Effector memory CD8-positive, alpha-beta T cell (primary cell): ENCODE measurements at regions not wholly inside any gene's neighbourhood (a gene's known extent, or its start where the extent isn't known, plus 50 kb on each side); places are given as distances from the start of the nearest gene placed in this dataset.

Experiments
- ATAC-seq: fragments of 150-1000 bp; cut with Tn5 transposase; replicated peaks from 2 replicates; pipeline ENCODE4 v1.10.0; 2021; ENCODE audit warnings: mild to moderate bottlenecking, moderate library complexity
- DNase-seq, 3 experiments: peaks; one replicate each; pipeline ENCODE4 v3.0.0; 2021
- H3K27ac Mint-ChIP-seq, 2 donors: one replicate each; pipeline ENCODE4 v1.8.0; 2022; ENCODE audit warnings: mild to moderate bottlenecking in 2 of 2, mixed read lengths in 2 of 2, moderate library complexity in 2 of 2
- H3K27me3 Mint-ChIP-seq, 2 donors: one replicate each; pipeline ENCODE4 v1.8.0; 2022; ENCODE audit warnings: mixed read lengths in 2 of 2
- H3K36me3 Mint-ChIP-seq: one replicate; pipeline ENCODE4 v1.8.0; 2022; ENCODE audit warnings: mild to moderate bottlenecking, moderate library complexity, mixed read lengths; ENCODE audit not compliant: insufficient read depth
- H3K4me1 Mint-ChIP-seq, 2 donors: one replicate each; pipeline ENCODE4 v1.8.0; 2022; ENCODE audit warnings: low read depth in 2 of 2, mixed read lengths in 2 of 2
- H3K4me3 Mint-ChIP-seq, 2 donors: one replicate each; pipeline ENCODE4 v1.8.0; 2022; ENCODE audit warnings: mild to moderate bottlenecking in 2 of 2, mixed read lengths in 2 of 2, moderate library complexity in 2 of 2
- H3K9me3 Mint-ChIP-seq, 2 donors: one replicate each; pipeline ENCODE4 v1.8.0; 2022; ENCODE audit warnings: mixed read lengths in 2 of 2

- no peak for ATAC-seq
- H3K4me3 Mint-ChIP-seq: no peak overlapping the region
- H3K4me1 Mint-ChIP-seq: no peaks in the 10 kb centered on the region
- H3K36me3 Mint-ChIP-seq: peaks cover 4% of the 10 kb centered on the region
- H3K9me3 Mint-ChIP-seq: no peaks in the 10 kb centered on the region
- H3K27ac Mint-ChIP-seq: no peak overlapping the region
- DNase-seq: no peak
- peaks cover 11 to 23% of the 10 kb centered on the region in 2 donors for H3K27me3 Mint-ChIP-seq
Measured at GRCh38 chr14:25231004-25231403, 181.1 kb upstream of the STXBP6 start.

DNA sequence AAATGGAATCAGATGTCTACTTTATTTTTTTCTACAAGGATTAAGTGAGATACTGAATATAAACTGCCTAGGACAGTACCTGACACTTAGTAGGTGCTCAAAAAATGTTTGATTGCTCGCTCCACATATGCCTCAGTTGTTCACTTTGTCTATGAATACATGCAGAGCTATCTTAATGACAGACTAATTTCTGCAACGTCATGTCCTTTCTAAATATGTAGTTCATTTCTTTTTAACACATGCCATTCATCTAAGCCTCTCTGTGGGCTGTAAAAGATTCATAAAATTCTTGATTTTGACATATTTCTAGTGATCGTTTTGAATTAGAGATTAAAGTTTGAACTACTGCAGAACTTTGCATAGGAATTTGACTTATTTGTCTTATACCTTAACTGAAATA lies 176.3 kb upstream of the STXBP6 start:
- ATAC-seq: no peak
- H3K27me3 Mint-ChIP-seq: peaks cover 31 to 50% of the 10 kb centered on the region in 2 donors
- H3K4me1 Mint-ChIP-seq: no peaks in the 10 kb centered on the region
- no peaks in the 10 kb centered on the region for H3K9me3 Mint-ChIP-seq
- no peak overlapping the region for H3K4me3 Mint-ChIP-seq
- no peak for DNase-seq
- H3K27ac Mint-ChIP-seq: no peak overlapping the region
- H3K36me3 Mint-ChIP-seq: no peaks in the 10 kb centered on the region

GRCh38 chr14:25222256-25222655 lies 172.3 kb upstream of the STXBP6 start:
- no peaks in the 10 kb centered on the region for H3K9me3 Mint-ChIP-seq
- no peak overlapping the region for H3K4me3 Mint-ChIP-seq
- no peak for DNase-seq
- H3K4me1 Mint-ChIP-seq: no peaks in the 10 kb centered on the region
- H3K27me3 Mint-ChIP-seq: peaks cover 37 to 50% of the 10 kb centered on the region in 2 donors
- H3K36me3 Mint-ChIP-seq: no peaks in the 10 kb centered on the region
- ATAC-seq: no peak
- H3K27ac Mint-ChIP-seq: no peak overlapping the region

- Mint-ChIP-seq H3K27ac (no peak overlapping the region), H3K36me3 (no peaks in the 10 kb centered on the region), H3K4me1 (no peaks in the 10 kb centered on the region), H3K9me3 (no peaks in the 10 kb centered on the region), H3K4me3 (no peak overlapping the region), H3K27me3 (peaks cover 28 to 38% of the 10 kb centered on the region in 2 donors)
- no peak for ATAC-seq
- DNase-seq: no peak
Measured at GRCh38 chr14:25220514-25220913, 170.6 kb upstream of the STXBP6 start.

DNA sequence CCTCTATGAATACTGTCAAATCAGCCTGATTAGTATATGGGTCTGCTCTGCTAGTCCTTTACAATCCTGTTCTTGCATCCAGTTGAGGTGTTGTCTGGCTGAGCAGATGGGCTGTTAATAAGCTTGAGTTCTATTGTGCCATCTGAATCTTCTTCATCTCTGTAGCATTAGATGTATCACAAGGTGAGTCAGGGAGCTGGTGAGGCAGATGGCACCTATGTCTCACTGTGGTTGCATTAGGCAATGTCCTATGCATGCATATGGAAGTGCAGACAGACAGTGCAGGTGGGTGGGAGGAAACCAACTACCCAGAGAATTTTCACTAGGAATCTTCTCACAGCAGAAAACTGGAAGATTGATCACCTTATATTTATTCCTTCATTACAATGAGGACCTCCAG lies 165.7 kb upstream of the STXBP6 start:
- no peak overlapping the region for H3K4me3 Mint-ChIP-seq
- ATAC-seq (no peak), DNase-seq (no peak)
- no peaks in the 10 kb centered on the region for H3K4me1 Mint-ChIP-seq
- no peaks in the 10 kb centered on the region for H3K36me3 Mint-ChIP-seq
- H3K27me3 Mint-ChIP-seq: peaks cover 15% of the 10 kb centered on the region in 2 donors
- H3K27ac Mint-ChIP-seq: no peak overlapping the region
- peaks cover 0 to 5% of the 10 kb centered on the region in 2 donors for H3K9me3 Mint-ChIP-seq

DNA sequence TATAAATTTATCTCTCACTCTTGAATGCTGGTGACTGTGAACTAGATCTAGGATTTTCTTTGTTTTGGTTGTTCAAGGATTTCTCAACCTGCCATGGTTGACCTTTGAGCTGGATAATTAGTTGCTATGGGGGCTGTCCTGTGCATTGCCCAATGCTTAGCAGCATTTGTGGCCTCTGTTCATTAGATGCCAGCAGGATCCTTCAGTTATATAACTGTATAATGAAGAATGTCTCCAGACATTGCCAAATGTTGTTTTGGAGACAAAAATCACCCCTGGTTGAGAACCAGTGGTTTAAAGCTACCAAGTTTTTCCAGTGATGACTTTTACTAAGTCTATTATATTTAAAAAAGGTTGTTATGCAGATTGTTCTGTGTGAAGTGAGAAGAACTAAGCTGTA lies 147.9 kb upstream of the STXBP6 start:
- no peak for DNase-seq
- no peaks in the 10 kb centered on the region for H3K36me3 Mint-ChIP-seq
- no peak overlapping the region for H3K27ac Mint-ChIP-seq
- H3K9me3 Mint-ChIP-seq: peaks cover 0 to 7% of the 10 kb centered on the region in 2 donors
- no peak for ATAC-seq
- H3K4me1 Mint-ChIP-seq: no peaks in the 10 kb centered on the region
- no peak overlapping the region for H3K4me3 Mint-ChIP-seq
- peaks cover 20 to 30% of the 10 kb centered on the region in 2 donors for H3K27me3 Mint-ChIP-seq

- Mint-ChIP-seq H3K4me1 (no peaks in the 10 kb centered on the region), H3K4me3 (no peak overlapping the region), H3K27me3 (peaks cover 40 to 57% of the 10 kb centered on the region in 2 donors), H3K27ac (no peak overlapping the region), H3K9me3 (peaks cover 0 to 6% of the 10 kb centered on the region in 2 donors), H3K36me3 (no peaks in the 10 kb centered on the region)
- ATAC-seq: no peak
- no peak for DNase-seq
Measured at GRCh38 chr14:25180221-25180620, 130.3 kb upstream of the STXBP6 start.

DNA sequence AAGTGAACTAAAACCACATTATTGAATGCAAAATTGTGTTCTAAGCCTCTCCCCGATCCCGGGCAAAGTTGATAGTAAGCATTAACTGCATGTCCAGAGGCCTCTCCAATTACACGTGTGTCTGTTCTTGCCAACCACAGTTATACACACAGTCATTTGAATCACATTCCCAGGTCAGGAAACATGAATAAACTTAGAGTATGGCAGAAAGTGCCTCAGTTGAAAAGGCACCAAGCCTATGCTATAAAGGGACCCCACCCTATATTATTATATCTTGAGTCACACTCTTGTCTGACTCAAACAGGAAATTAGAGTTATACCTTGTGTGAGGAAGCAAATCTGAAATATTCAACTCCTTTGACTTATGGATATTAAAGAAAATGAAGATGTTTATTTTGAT lies 128.3 kb upstream of the STXBP6 start:
- H3K4me3 Mint-ChIP-seq: no peak overlapping the region
- no peak for ATAC-seq
- H3K36me3 Mint-ChIP-seq: no peaks in the 10 kb centered on the region
- H3K4me1 Mint-ChIP-seq: no peaks in the 10 kb centered on the region
- DNase-seq: no peak
- H3K27ac Mint-ChIP-seq: no peak overlapping the region
- peaks cover 28 to 46% of the 10 kb centered on the region in 2 donors for H3K27me3 Mint-ChIP-seq
- H3K9me3 Mint-ChIP-seq: peaks cover 0 to 2% of the 10 kb centered on the region in 2 donors

DNA sequence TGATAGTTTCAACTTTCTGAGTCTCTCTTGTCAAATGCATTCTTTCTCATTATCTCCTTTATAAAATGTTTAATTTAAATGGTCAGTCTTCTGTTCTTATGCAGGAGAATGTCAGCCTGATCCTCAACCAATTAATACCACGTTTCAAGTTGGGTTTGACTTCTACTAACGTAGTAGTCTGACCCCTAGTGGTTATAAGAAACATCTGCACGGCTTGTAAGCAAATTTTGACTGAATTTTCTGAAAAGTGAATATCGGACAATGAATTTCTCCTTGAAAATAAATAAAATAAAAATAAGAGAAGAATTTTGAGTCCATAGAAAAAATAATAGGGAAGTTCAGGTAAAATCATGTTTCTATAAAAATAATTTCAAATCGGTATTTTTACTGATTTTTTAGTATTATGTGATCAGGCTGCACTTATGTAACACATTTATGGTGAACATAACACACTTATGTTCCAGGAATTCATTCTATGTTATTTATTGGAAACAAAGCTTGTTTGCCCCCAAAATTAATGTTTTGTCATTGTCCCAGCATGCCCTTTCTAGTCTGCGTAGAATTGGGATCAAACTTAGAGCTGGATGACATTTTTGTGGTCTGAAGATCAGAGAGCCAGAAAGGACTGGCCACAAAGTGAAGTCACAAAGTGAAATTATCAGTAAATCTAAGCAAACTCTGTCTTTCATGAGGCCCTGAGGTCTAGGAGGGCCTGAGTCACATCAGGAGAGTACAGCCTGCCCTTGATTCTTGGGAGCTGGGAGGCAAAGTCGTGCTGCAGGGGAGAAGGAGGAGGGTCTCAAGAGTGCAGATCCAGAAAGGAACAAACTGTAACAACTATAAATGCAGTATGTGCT lies 101.2 kb upstream of the STXBP6 start:
- no peak overlapping the region for H3K27ac Mint-ChIP-seq
- H3K27me3 Mint-ChIP-seq: peaks cover 16 to 31% of the 10 kb centered on the region in 2 donors
- H3K4me1 Mint-ChIP-seq: no peaks in the 10 kb centered on the region
- no peaks in the 10 kb centered on the region for H3K9me3 Mint-ChIP-seq
- H3K4me3 Mint-ChIP-seq: no peak overlapping the region
- ATAC-seq (no peak), DNase-seq (no peak)
- H3K36me3 Mint-ChIP-seq: peaks cover 3% of the 10 kb centered on the region

DNA sequence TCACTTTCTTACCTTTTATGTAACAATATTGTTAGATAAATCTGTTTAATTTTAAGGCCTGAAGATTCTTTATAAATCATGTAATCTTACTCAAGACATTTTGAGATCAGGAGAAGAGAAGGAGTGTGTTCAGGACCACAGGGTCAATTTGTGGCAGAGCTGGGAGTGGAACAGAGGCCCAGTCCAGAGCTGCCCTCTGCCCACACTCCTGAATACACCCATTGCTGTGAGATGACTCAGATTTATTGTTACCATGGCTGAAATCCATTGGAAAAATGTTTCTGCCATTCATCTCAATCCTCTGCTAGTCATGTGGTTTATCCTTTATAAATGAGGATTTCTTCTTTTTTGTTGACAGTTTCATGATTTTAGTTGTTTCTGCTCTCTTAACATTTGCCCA lies 100.5 kb upstream of the STXBP6 start:
- peaks cover 3% of the 10 kb centered on the region for H3K36me3 Mint-ChIP-seq
- peaks cover 10 to 24% of the 10 kb centered on the region in 2 donors for H3K27me3 Mint-ChIP-seq
- H3K9me3 Mint-ChIP-seq: no peaks in the 10 kb centered on the region
- H3K4me1 Mint-ChIP-seq: no peaks in the 10 kb centered on the region
- H3K4me3 Mint-ChIP-seq: no peak overlapping the region
- ATAC-seq (no peak), DNase-seq (no peak)
- H3K27ac Mint-ChIP-seq: no peak overlapping the region

DNA sequence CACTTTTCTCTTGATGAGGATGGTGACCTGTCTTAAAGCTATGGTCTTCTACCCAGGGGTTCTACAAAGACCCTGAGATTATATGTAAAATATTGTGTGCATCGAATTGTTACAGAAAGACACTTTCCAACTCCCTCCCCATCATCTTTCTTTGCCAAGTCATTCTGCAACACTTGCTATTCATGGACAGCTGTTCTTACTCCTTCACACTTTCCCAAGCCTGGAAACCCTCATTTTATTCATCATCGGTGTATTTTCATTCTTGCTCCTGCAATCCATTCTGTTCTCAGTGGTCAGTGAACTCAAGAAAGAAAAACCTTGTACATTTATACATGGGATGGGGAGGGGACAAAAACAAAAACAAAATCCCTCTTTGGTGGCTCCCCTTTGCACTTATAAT lies 90.5 kb upstream of the STXBP6 start:
- DNase-seq (no peak), ATAC-seq (no peak)
- H3K4me3 Mint-ChIP-seq: no peak overlapping the region
- H3K4me1 Mint-ChIP-seq: no peaks in the 10 kb centered on the region
- H3K27me3 Mint-ChIP-seq: peaks cover 15 to 33% of the 10 kb centered on the region in 2 donors
- no peaks in the 10 kb centered on the region for H3K36me3 Mint-ChIP-seq
- H3K27ac Mint-ChIP-seq: no peak overlapping the region
- no peaks in the 10 kb centered on the region for H3K9me3 Mint-ChIP-seq

DNA sequence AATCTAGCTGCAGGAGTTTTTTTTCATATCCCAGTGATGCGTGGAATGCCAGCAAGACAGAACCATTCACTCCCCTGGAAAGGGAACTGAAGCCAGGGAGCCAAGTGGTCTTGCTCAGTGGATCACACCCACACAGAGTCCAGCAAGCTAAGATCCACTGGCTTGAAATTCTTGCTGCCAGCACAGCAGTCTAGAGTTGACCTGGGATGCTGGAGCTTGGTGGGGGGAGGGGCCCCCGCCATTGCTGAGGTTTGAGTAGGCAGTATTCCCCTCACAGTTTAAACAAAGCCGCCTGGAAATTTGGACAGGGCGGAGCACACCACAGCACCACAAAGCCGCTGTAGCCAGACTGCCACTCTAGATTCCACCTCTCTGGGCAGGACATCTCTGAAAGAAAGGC lies 86.9 kb upstream of the STXBP6 start:
- ATAC-seq (no peak), DNase-seq (no peak)
- Mint-ChIP-seq H3K27me3 (peaks cover 48 to 68% of the 10 kb centered on the region in 2 donors), H3K36me3 (no peaks in the 10 kb centered on the region), H3K4me1 (peaks cover 7 to 8% of the 10 kb centered on the region in 2 donors), H3K9me3 (no peaks in the 10 kb centered on the region), H3K4me3 (no peak overlapping the region), H3K27ac (no peak overlapping the region)

- Mint-ChIP-seq H3K9me3 (no peaks in the 10 kb centered on the region), H3K4me1 (peaks cover 7 to 8% of the 10 kb centered on the region in 2 donors), H3K36me3 (no peaks in the 10 kb centered on the region), H3K27ac (no peak overlapping the region), H3K27me3 (peaks cover 53 to 76% of the 10 kb centered on the region in 2 donors), H3K4me3 (no peak overlapping the region)
- DNase-seq (no peak), ATAC-seq (no peak)
Measured at GRCh38 chr14:25134184-25134583, 84.2 kb upstream of the STXBP6 start.

DNA sequence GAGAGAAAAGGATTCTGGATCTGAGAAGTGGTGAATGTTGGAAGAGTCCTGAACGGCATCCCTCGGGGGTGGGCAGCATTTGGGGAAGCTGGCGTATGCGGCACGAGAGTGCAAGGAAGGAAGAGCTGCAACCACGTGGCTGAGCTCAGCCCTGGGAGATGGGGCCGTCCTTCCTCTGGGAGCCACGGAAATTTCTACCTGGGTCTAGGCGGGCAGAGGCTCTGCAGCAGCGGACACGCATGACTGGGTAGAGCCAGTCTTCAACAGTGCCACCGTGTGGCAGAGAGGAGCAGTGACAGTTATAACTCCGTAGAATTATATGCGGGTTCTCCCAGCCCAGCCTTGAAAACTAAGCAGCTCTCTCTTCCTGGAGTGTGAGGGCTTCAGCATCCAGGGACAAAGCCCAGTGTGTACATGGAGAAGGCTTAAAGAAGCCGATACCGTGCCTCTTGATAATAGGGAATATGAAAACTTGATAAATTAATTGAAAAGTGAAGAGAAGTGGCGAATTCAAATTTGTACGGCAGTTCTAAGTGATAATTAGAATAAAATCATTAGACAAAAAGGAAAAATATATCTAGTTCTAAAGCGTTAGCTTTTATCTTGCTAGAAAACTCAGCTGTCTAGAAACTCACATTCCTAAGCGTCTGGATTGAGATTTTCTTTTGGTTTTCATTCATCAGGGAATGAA lies 82.9 kb upstream of the STXBP6 start:
- H3K27ac Mint-ChIP-seq: no peak overlapping the region
- H3K9me3 Mint-ChIP-seq: no peaks in the 10 kb centered on the region

More for the DNA sequence above, 82.9 kb upstream of the STXBP6 start:
- Mint-ChIP-seq H3K4me1 (peaks cover 7 to 8% of the 10 kb centered on the region in 2 donors), H3K27me3 (peaks cover 48 to 68% of the 10 kb centered on the region in 2 donors), H3K36me3 (no peaks in the 10 kb centered on the region), H3K4me3 (no peak overlapping the region)
- DNase-seq: peak; percentile 37 to 48 (median 41)
- ATAC-seq: peak; percentile 99
